Upper lobe of left lung (tissue), 4 donors: ENCODE measurements at regions not wholly inside any gene's neighbourhood (a gene's known extent, or its start where the extent isn't known, plus 50 kb on each side); places are given as distances from the start of the nearest gene placed in this dataset.

ENCODE experiments used
- CTCF ChIP-seq, 6 experiments: fragments of 450-650 bp in 4 of 6; fragments of 200-600 bp in 2 of 6; sonication (generic) in 2 of 6; IDR thresholded peaks; one replicate each; pipeline ENCODE4 v1.5.1; 2016 to 2019; ENCODE audit warnings: antibody characterized with exemption in 6 of 6
- EP300 ChIP-seq, 4 donors: sonication (generic); formaldehyde crosslinking; IDR thresholded peaks; one replicate each; pipeline ENCODE4 v1.5.1; 2017; ENCODE audit warnings: antibody characterized with exemption in 4 of 4, control low read depth in 2 of 4
- POLR2A ChIP-seq, 4 donors: fragments of 450-650 bp; IDR thresholded peaks; one replicate each; pipeline ENCODE4 v1.5.1; 2016 to 2017; ENCODE audit warnings: antibody characterized with exemption in 4 of 4, mild to moderate bottlenecking in 2 of 4
- POLR2AphosphoS5 ChIP-seq, 2 donors: sonication (generic); formaldehyde crosslinking; IDR thresholded peaks; one replicate each; pipeline ENCODE4 v1.5.1; 2017; ENCODE audit warnings: antibody characterized with exemption in 2 of 2

DNA sequence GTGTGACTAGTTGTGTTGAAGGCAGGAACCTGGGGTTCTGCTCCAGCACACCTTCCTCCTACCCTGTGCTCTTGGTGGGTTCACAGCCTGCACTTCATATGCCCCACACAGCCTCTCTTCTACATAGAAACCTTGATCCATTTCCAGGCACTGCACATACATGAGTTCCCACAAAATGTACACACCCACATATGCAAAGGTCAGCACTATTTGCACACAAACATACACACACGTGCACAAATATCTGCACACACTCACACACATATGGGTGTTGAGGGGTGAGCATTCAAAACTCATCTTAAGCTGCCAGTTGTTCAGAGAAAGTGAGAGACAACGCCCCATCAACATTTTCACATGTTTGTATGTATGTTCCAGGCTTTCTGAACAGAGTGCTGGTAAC is 201.0 kb downstream of the BARX2 start:
- TF ChIP-seq CTCF (IDR thresholded peaks at IDR 0.05) (no peak), POLR2AphosphoS5 (IDR thresholded peaks at IDR 0.05) (no peak), POLR2A (IDR thresholded peaks at IDR 0.05) (no peak), EP300 (IDR thresholded peaks at IDR 0.05) (no peak)
